Osteoblast (primary cell): ENCODE measurements at regions not wholly inside any gene's neighbourhood (a gene's known extent, or its start where the extent isn't known, plus 50 kb on each side); places are given as distances from the start of the nearest gene placed in this dataset.

Source experiments
- DNase-seq: peaks from one replicate; pipeline ENCODE4 v3.0.0; 2011; ENCODE audit warnings: low spot score, mixed read lengths; ENCODE audit not compliant: insufficient read length; ENCODE audit errors: missing footprints
- H2AFZ ChIP-seq: 2 replicates; pipeline ENCODE4 v1.6.0; 2011; ENCODE audit warnings: mild to moderate bottlenecking, low read length
- H3K27ac ChIP-seq: 2 replicates; pipeline ENCODE4 v1.5.1; 2011; ENCODE audit warnings: mild to moderate bottlenecking, low read depth, low read length, moderate library complexity
- H3K27me3 ChIP-seq: 2 replicates; pipeline ENCODE4 v1.6.0; 2012; ENCODE audit warnings: mild to moderate bottlenecking, control low read depth, inconsistent platforms, low read length, moderate library complexity; ENCODE audit not compliant: insufficient read depth
- H3K36me3 ChIP-seq: 2 replicates; pipeline ENCODE4 v1.5.1; 2011; ENCODE audit warnings: mild to moderate bottlenecking, low read length, control low read depth, moderate library complexity; ENCODE audit not compliant: insufficient read depth
- H3K4me1 ChIP-seq: 2 replicates; pipeline ENCODE4 v1.5.1; 2011; ENCODE audit warnings: mild to moderate bottlenecking, low read length, control low read depth, moderate library complexity; ENCODE audit not compliant: insufficient read depth
- H3K4me2 ChIP-seq: 2 replicates; pipeline ENCODE4 v1.6.0; 2011; ENCODE audit warnings: mild to moderate bottlenecking, low read length; ENCODE audit not compliant: insufficient read depth
- H3K4me3 ChIP-seq: fragments of 200-600 bp; sonication (generic); 3 replicates; pipeline ENCODE4 v1.5.1; 2012; ENCODE audit warnings: mild to moderate bottlenecking, low read length, inconsistent platforms; ENCODE audit not compliant: insufficient read depth
- H3K79me2 ChIP-seq: 2 replicates; pipeline ENCODE4 v1.6.0; 2012; ENCODE audit warnings: mild to moderate bottlenecking, low read length, control low read depth, inconsistent platforms; ENCODE audit not compliant: insufficient read depth
- H3K9me3 ChIP-seq: 2 replicates; pipeline ENCODE4 v1.5.1; 2011; ENCODE audit warnings: low read depth, low read length, control low read depth
- H4K20me1 ChIP-seq: 2 replicates; pipeline ENCODE4 v1.6.0; 2012; ENCODE audit warnings: mild to moderate bottlenecking, low read length, control low read depth; ENCODE audit not compliant: insufficient read depth
- TF ChIP-seq, protein P1 (sequence below): IDR thresholded peaks from 2 replicates; pipeline ENCODE4 v1.5.1; 2011; ENCODE audit warnings: mild to moderate bottlenecking, low read depth, low read length, moderate library complexity; ENCODE audit errors: extremely low read depth

DNA sequence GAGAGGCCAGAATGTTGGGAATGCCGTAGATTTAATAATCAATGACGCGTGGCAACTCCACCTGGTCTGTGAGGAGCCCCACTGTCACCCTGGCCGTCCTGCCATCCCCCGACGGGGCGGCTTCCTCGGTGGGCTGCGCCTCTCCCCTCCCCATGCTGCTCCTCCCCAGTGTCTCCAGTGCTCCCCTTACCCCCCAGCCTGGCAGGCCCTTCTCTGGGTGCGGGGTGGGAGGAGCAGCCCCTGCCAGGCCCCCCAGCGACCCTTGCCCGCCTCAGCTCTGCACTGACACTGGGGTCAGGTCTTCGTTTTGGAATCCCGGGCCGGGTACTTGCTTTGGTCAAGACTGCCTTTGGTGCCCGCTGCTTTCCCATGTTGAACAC lies 82.3 kb upstream of the FRMD1 start:
- no peak for DNase-seq
- Histone ChIP-seq H3K4me2 (no peak overlapping the region), H3K4me1 (peaks cover 19% of the 10 kb centered on the region), H3K4me3 (no peak overlapping the region), H3K27me3 (no peaks in the 10 kb centered on the region), H3K36me3 (no peaks in the 10 kb centered on the region), H2AFZ (no peak overlapping the region), H3K9me3 (no peaks in the 10 kb centered on the region), H3K27ac (no peak overlapping the region), H3K79me2 (no peaks in the 10 kb centered on the region), H4K20me1 (no peaks in the 10 kb centered on the region)
- TF ChIP-seq, protein P1, sequence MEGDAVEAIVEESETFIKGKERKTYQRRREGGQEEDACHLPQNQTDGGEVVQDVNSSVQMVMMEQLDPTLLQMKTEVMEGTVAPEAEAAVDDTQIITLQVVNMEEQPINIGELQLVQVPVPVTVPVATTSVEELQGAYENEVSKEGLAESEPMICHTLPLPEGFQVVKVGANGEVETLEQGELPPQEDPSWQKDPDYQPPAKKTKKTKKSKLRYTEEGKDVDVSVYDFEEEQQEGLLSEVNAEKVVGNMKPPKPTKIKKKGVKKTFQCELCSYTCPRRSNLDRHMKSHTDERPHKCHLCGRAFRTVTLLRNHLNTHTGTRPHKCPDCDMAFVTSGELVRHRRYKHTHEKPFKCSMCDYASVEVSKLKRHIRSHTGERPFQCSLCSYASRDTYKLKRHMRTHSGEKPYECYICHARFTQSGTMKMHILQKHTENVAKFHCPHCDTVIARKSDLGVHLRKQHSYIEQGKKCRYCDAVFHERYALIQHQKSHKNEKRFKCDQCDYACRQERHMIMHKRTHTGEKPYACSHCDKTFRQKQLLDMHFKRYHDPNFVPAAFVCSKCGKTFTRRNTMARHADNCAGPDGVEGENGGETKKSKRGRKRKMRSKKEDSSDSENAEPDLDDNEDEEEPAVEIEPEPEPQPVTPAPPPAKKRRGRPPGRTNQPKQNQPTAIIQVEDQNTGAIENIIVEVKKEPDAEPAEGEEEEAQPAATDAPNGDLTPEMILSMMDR = no peak

DNA sequence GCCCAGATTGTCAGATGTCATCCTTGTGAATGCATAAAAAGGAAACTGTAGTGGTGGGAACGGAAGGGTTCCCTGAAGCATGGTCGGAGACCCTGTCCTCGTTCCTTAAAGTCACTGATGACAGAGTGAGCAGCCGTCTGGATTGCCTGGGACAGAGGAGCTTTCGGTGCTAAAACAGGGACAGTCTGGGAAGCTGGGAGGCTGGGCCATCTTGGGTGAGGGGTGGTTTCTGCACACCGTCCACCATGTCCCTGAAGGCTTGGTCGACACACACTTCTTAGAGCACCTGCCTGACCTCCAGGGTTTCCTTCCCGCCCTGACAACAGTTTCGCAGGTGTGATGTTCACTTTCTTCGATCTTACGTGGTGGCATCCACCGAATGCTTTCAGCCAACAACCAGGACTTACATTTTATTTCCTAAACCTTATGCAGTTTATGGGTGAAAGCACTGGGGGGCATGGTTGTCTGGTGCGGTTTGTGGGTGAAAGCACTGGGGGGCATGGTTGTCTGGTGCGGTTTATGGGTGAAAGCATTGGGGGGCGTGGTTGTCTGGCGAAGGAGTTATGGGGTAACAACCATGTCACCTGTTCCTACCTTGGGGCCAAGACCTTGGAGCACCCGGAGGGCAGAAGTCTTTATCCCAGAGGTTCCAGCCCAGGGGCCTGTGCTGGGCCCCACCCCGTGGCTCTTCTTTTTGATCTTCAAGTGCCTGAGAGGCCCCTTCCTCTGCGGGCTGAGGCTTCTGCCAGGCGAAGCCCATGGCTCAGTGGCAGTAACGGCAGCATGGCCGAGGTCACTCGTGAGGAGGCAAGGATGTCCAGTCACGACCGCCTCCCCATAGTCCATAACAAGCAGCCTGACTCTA lies 81.7 kb upstream of the FRMD1 start:
- Histone ChIP-seq H3K79me2 (no peaks in the 10 kb centered on the region), H3K9me3 (no peaks in the 10 kb centered on the region), H2AFZ (no peak overlapping the region), H3K4me3 (no peak overlapping the region), H3K4me2 (no peak overlapping the region), H3K4me1 (peaks cover 22% of the 10 kb centered on the region), H4K20me1 (no peaks in the 10 kb centered on the region), H3K36me3 (no peaks in the 10 kb centered on the region), H3K27me3 (no peaks in the 10 kb centered on the region), H3K27ac (no peak overlapping the region)
- no peak for DNase-seq
- TF ChIP-seq, protein P1 = no peak

DNA sequence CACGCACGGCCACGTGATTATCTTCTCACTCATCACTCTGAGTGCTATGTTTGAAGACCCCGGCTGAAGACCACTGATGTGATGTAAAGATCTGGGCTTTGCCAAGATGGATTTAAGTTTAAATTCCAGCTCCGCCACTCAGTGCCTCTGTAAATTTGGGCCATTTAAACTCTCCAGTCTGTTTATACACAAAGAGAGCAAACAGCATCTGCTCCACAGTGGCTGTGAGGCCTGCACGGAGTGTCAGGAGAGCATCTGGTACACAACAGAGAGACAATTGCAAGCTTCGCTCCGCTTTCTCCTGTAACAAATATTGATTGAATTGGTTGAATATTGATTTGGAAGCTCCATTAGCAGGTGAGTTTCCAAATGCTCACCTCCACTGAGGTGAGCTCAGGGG lies 80.5 kb upstream of the FRMD1 start:
- TF ChIP-seq, protein P1 = no peak
- no peak overlapping the region for H3K27ac ChIP-seq
- no peak overlapping the region for H3K4me2 ChIP-seq
- H3K79me2 ChIP-seq = no peaks in the 10 kb centered on the region
- H3K4me1 ChIP-seq = peaks cover 25% of the 10 kb centered on the region
- no peaks in the 10 kb centered on the region for H4K20me1 ChIP-seq
- no peaks in the 10 kb centered on the region for H3K27me3 ChIP-seq
- H3K36me3 ChIP-seq = no peaks in the 10 kb centered on the region
- no peak overlapping the region for H2AFZ ChIP-seq
- no peaks in the 10 kb centered on the region for H3K9me3 ChIP-seq
- no peak overlapping the region for H3K4me3 ChIP-seq
- no peak for DNase-seq

DNA sequence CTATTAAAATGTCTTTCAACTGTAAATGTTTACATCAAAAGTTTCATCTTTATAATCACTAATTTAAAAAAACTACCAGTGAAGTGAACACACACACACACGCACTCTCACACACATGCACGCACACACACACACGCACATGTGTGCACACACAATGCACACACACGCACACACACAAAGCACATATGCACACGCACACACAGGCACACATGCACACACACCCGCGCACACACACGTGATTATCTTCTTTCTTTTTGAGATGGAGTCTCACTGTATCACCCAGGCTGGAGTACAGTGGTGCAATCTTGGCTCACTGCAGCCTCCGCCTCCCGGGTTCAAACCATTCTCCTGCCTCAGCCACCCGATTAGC lies 80.0 kb upstream of the FRMD1 start:
- no peak overlapping the region for H3K27ac ChIP-seq
- no peak overlapping the region for H3K4me2 ChIP-seq
- H3K79me2 ChIP-seq = no peaks in the 10 kb centered on the region
- no peaks in the 10 kb centered on the region for H3K36me3 ChIP-seq
- no peaks in the 10 kb centered on the region for H3K9me3 ChIP-seq
- H3K4me1 ChIP-seq = peaks cover 25% of the 10 kb centered on the region
- H4K20me1 ChIP-seq = no peaks in the 10 kb centered on the region
- TF ChIP-seq, protein P1 = no peak
- DNase-seq = no peak
- H2AFZ ChIP-seq = no peak overlapping the region
- H3K4me3 ChIP-seq = no peak overlapping the region
- no peaks in the 10 kb centered on the region for H3K27me3 ChIP-seq
